ENCODE measurements at regions not wholly inside any gene's neighbourhood (a gene's known extent, or its start where the extent isn't known, plus 50 kb on each side); places are given as distances from the start of the nearest gene placed in this dataset.

DNA sequence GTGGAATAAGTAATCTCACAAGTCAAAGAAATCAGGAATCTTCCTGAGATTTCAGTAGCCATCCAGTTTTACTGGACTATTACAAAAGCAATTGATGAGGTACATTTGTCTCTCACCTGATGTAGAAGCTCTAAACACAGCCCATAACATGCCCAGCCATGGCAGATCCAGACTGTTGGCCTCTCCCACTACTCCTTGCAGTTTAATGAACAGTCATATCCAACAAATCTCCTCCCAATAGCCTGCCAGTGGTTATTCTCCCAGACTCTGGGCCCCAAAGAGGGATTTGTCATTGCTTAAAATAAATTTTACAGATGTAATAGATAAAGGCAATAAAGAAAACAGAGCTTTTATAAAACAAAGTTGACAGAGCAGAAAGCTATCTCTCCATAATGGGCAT, 80.8 kb downstream of the ZNF608 start:
- CTCF ChIA-PET, result interaction anchor here (1.2 to 2.0 kb wide), 4 partner anchors 10 to 38 kb away, joined by 3 to 6 read pairs (median 5); no protein-coding TSS in a partner anchor

GRCh38 chr5:124665035-124665434, 81.4 kb downstream of the ZNF608 start:
- POLR2A ChIA-PET, result no interaction called here
- CTCF ChIA-PET, result interaction anchor here (1.3 to 2.0 kb wide), 4 partner anchors 9 to 38 kb away, joined by 4 to 6 read pairs (median 5); no protein-coding TSS in a partner anchor

More for the DNA sequence above, 80.8 kb downstream of the ZNF608 start:
- POLR2A ChIA-PET, result no interaction called here
- no peak for DNase-seq (ENCODE audit: extremely low spot score)
- TF ChIP-seq, protein P1, sequence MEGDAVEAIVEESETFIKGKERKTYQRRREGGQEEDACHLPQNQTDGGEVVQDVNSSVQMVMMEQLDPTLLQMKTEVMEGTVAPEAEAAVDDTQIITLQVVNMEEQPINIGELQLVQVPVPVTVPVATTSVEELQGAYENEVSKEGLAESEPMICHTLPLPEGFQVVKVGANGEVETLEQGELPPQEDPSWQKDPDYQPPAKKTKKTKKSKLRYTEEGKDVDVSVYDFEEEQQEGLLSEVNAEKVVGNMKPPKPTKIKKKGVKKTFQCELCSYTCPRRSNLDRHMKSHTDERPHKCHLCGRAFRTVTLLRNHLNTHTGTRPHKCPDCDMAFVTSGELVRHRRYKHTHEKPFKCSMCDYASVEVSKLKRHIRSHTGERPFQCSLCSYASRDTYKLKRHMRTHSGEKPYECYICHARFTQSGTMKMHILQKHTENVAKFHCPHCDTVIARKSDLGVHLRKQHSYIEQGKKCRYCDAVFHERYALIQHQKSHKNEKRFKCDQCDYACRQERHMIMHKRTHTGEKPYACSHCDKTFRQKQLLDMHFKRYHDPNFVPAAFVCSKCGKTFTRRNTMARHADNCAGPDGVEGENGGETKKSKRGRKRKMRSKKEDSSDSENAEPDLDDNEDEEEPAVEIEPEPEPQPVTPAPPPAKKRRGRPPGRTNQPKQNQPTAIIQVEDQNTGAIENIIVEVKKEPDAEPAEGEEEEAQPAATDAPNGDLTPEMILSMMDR (IDR thresholded peaks at IDR 0.05; ENCODE audit: control extremely low read depth, extremely low read depth, low read depth, missing control alignments), result no peak

DNA sequence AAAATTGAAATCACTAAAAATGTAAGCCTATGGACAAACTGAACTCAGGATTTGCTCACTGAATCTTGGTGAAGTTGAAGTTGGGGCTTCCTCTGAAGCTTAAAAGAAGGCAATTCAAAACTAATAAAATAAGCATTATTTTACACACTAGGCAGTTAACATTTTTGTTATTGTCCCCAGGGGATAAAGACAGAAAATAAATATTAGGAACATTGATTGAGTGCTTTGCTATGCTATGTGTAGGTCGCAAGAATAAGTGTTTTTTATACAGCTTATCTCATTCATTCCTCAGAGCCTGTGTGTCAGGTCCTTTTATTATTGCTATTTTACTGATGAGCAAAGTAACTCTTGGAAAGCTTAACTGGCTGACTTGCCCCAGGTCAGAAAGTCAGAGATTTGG, 82.2 kb downstream of the ZNF608 start:
- POLR2A ChIA-PET, result no interaction called here
- TF ChIP-seq, protein P1 (IDR thresholded peaks at IDR 0.05; ENCODE audit: control extremely low read depth, extremely low read depth, low read depth, missing control alignments), result no peak
- CTCF ChIA-PET, result interaction anchor here (1.2 to 2.0 kb wide), 6 partner anchors 8 to 39 kb away, joined by 4 to 7 read pairs (median 5); no protein-coding TSS in a partner anchor
- DNase-seq (ENCODE audit: extremely low spot score), result no peak

More at GRCh38 chr5:124665035-124665434, 81.4 kb downstream of the ZNF608 start:
- DNase-seq (ENCODE audit: extremely low spot score), result no peak
- TF ChIP-seq, protein P1 (IDR thresholded peaks at IDR 0.05; ENCODE audit: control extremely low read depth, extremely low read depth, low read depth, missing control alignments), result no peak

DNA sequence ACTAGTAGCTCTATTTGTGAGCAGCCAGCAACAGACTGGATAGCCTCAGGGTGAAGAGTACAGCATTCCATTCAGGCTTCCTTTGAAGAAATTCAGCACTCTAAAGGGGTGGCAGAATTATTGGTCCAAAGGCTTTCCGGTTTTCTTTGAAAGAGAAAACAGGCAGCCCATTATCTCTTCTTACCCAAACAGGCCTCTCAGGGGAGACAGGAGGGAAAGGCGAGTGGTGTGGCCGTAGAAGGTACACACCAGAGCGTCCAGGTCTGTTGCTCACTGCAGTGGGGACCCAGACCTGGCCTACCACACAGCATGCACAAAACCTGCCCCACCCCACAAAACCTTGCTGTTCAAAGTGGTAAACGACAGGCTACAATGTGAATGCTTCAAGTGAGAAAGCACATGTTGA, 83.3 kb downstream of the ZNF608 start:
- DNase-seq (ENCODE audit: extremely low spot score), result no peak
- TF ChIP-seq, protein P1 (IDR thresholded peaks at IDR 0.05; ENCODE audit: control extremely low read depth, extremely low read depth, low read depth, missing control alignments), result no peak
- CTCF ChIA-PET, result interaction anchor here (1.0 to 1.5 kb wide), 2 partner anchors 9 to 17 kb away, joined by 3 to 5 read pairs; no protein-coding TSS in a partner anchor
- POLR2A ChIA-PET, result no interaction called here

DNA sequence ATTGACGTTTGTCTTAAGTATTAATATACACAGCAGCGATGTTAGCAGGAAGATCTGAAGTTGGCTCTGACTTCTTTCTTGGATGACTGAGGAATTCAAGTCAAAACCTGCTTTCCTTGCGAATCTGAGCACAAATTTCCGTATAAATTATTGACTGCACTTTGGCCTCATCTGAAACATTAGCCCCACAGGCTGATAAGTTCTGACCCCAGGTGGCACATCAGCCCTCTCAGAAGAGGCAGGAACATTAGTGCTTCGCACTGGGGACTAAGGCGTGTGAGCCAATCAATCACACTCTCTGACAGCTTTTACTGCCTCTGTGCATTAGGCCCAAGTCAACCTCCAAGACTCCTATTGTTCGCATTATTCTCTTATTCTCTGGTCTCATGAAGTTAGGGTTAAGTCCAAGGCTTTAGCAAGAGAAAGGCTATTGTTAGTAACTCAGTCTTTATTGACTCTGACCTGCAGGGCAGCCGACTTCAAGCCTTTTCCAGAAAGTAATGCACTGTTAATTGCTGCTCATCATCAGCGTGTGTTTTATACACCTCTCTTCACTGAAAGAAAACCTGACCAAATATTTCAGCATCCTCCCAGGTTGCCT, 84.2 kb downstream of the ZNF608 start:
- DNase-seq (ENCODE audit: extremely low spot score), result no peak
- CTCF ChIA-PET, result interaction anchor here (1.5 kb wide), 1 partner anchor 8 kb away, joined by 5 read pairs; no protein-coding TSS in a partner anchor
- TF ChIP-seq, protein P1 (IDR thresholded peaks at IDR 0.05; ENCODE audit: control extremely low read depth, extremely low read depth, low read depth, missing control alignments), result no peak
- POLR2A ChIA-PET, result no interaction called here

GRCh38 chr5:124661317-124662141, 84.9 kb downstream of the ZNF608 start:
- TF ChIP-seq, protein P1 (IDR thresholded peaks at IDR 0.05; ENCODE audit: control extremely low read depth, extremely low read depth, low read depth, missing control alignments), result no peak
- ChIA-PET POLR2A (no interaction called here), CTCF (interaction anchor here (0.7 to 2.6 kb wide), 5 partner anchors 9 to 42 kb away, joined by 3 to 11 read pairs (median 4); no protein-coding TSS in a partner anchor)
- DNase-seq (ENCODE audit: extremely low spot score), result peak; percentile 19
